ENCODE measurements at regions not wholly inside any gene's neighbourhood (a gene's known extent, or its start where the extent isn't known, plus 50 kb on each side); places are given as distances from the start of the nearest gene placed in this dataset.

GRCh38 chr3:153313302-153313965 lies 151.4 kb downstream of the RAP2B start:
- H3K27ac ChIP-seq (ENCODE audit: low read length in 2 of 2) = no peak overlapping the region
- DNase-seq (no peak), ATAC-seq (ENCODE audit: low read depth) (no peak)
- H3K9me3 ChIP-seq (ENCODE audit: control extremely low read depth in 1 of 3, control insufficient read depth in 2 of 3, insufficient read depth in 1 of 3, low read length in 2 of 3) = no peaks in the 10 kb centered on the region
- Mint-ChIP-seq H3K4me1 (no peaks in the 10 kb centered on the region), H3K9me3 (ENCODE audit: insufficient read depth) (peaks cover 2% of the 10 kb centered on the region), H3K27me3 (peaks cover 11% of the 10 kb centered on the region), H3K4me3 (no peak overlapping the region), H3K27ac (no peak overlapping the region)
- H3K4me3 ChIP-seq (ENCODE audit: control extremely low read depth in 1 of 5, extremely low read depth in 1 of 5, insufficient read depth in 1 of 5, low read depth in 2 of 5, low read length in 4 of 5) = no peak overlapping the region
- no peaks in the 10 kb centered on the region for H3K4me1 ChIP-seq (ENCODE audit: control insufficient read depth in 2 of 2, insufficient read depth in 2 of 2, low read length in 2 of 2)
- no peak overlapping the region for H3K9ac ChIP-seq (ENCODE audit: low read length)
- TF ChIP-seq, protein P1, sequence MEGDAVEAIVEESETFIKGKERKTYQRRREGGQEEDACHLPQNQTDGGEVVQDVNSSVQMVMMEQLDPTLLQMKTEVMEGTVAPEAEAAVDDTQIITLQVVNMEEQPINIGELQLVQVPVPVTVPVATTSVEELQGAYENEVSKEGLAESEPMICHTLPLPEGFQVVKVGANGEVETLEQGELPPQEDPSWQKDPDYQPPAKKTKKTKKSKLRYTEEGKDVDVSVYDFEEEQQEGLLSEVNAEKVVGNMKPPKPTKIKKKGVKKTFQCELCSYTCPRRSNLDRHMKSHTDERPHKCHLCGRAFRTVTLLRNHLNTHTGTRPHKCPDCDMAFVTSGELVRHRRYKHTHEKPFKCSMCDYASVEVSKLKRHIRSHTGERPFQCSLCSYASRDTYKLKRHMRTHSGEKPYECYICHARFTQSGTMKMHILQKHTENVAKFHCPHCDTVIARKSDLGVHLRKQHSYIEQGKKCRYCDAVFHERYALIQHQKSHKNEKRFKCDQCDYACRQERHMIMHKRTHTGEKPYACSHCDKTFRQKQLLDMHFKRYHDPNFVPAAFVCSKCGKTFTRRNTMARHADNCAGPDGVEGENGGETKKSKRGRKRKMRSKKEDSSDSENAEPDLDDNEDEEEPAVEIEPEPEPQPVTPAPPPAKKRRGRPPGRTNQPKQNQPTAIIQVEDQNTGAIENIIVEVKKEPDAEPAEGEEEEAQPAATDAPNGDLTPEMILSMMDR (IDR thresholded peaks at IDR 0.05) = no peak
- TF ChIP-seq EZH2 (IDR thresholded peaks at IDR 0.05; ENCODE audit: borderline replicate concordance, insufficient read depth, low read depth, low read length, poor library complexity, severe bottlenecking) = no peak
- WGBS (ENCODE audit: insufficient coverage) = no CpG with 5 or more reads among the region's 1 CpG
- H3K27me3 ChIP-seq (replicated peaks in 1 of 4; ENCODE audit: control extremely low read depth in 1 of 4, control insufficient read depth in 3 of 4, insufficient read depth in 4 of 4, low read length in 3 of 4) = no peaks in the 10 kb centered on the region
- no peaks in the 10 kb centered on the region for H3K79me2 ChIP-seq (ENCODE audit: control insufficient read depth, insufficient read depth, low read length)
- intact Hi-C loops (cut with micrococcal nuclease) = no loop called here
- POLR2A ChIA-PET = no interaction called here
- H3K36me3 ChIP-seq (replicated peaks in 1 of 2; ENCODE audit: control extremely low read depth in 1 of 2, control insufficient read depth in 1 of 2, extremely low read depth in 1 of 2, insufficient read depth in 2 of 2, low read length in 1 of 2) = no peaks in the 10 kb centered on the region
- CTCF ChIA-PET = interaction anchor here (0.5 kb wide), 1 partner anchor 266 kb away, joined by 3 read pairs; no protein-coding TSS in a partner anchor
- H4K20me1 ChIP-seq (ENCODE audit: control insufficient read depth, insufficient read depth, low read length, poor library complexity, severe bottlenecking) = no peaks in the 10 kb centered on the region
- H3K4me2 ChIP-seq (replicated peaks; ENCODE audit: low read depth, low read length, poor library complexity, severe bottlenecking) = no peak overlapping the region
- no peak overlapping the region for H2AFZ ChIP-seq (ENCODE audit: insufficient read depth, low read depth, low read length, poor library complexity, severe bottlenecking)

DNA sequence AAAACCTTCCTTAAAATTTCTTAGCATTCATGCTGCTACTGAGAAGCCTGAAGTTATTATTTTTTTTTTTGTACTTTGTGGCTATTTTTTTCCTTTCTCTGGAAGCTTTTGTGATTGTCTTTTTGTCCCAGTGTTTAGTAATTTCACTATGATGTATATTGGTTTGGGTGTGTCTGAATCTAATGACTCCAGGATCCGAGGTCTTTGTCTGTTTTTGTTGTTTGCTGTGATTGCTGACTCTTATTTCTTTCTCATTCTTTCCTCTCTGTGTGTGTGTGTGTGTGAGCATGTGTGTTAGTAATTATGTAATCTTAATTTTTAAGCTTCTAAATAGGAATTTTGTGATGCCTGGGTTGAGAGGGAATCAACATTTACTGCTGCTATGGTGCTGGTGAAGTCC lies 152.0 kb downstream of the RAP2B start:
- H3K4me2 ChIP-seq (replicated peaks; ENCODE audit: low read depth, low read length, poor library complexity, severe bottlenecking) = no peak overlapping the region
- intact Hi-C loops (cut with micrococcal nuclease) = no loop called here
- no peaks in the 10 kb centered on the region for H3K4me1 ChIP-seq (ENCODE audit: control insufficient read depth in 2 of 2, insufficient read depth in 2 of 2, low read length in 2 of 2)
- no peak overlapping the region for H2AFZ ChIP-seq (ENCODE audit: insufficient read depth, low read depth, low read length, poor library complexity, severe bottlenecking)
- Mint-ChIP-seq H3K4me1 (no peaks in the 10 kb centered on the region), H3K4me3 (no peak overlapping the region), H3K27ac (no peak overlapping the region), H3K27me3 (peaks cover 11% of the 10 kb centered on the region), H3K9me3 (ENCODE audit: insufficient read depth) (peaks cover 2% of the 10 kb centered on the region)
- no peak overlapping the region for H3K9ac ChIP-seq (ENCODE audit: low read length)
- no peaks in the 10 kb centered on the region for H4K20me1 ChIP-seq (ENCODE audit: control insufficient read depth, insufficient read depth, low read length, poor library complexity, severe bottlenecking)
- ATAC-seq (ENCODE audit: low read depth) (no peak), DNase-seq (no peak)
- no peaks in the 10 kb centered on the region for H3K27me3 ChIP-seq (replicated peaks in 1 of 4; ENCODE audit: control extremely low read depth in 1 of 4, control insufficient read depth in 3 of 4, insufficient read depth in 4 of 4, low read length in 3 of 4)
- TF ChIP-seq, protein P1 (IDR thresholded peaks at IDR 0.05) = no peak
- TF ChIP-seq EZH2 (IDR thresholded peaks at IDR 0.05; ENCODE audit: borderline replicate concordance, insufficient read depth, low read depth, low read length, poor library complexity, severe bottlenecking) = no peak
- no peaks in the 10 kb centered on the region for H3K9me3 ChIP-seq (ENCODE audit: control extremely low read depth in 1 of 3, control insufficient read depth in 2 of 3, insufficient read depth in 1 of 3, low read length in 2 of 3)
- no peaks in the 10 kb centered on the region for H3K79me2 ChIP-seq (ENCODE audit: control insufficient read depth, insufficient read depth, low read length)
- no peak overlapping the region for H3K4me3 ChIP-seq (ENCODE audit: control extremely low read depth in 1 of 5, extremely low read depth in 1 of 5, insufficient read depth in 1 of 5, low read depth in 2 of 5, low read length in 4 of 5)
- ChIA-PET POLR2A (no interaction called here), CTCF (interaction anchor here (0.5 kb wide), 1 partner anchor 266 kb away, joined by 3 read pairs; no protein-coding TSS in a partner anchor)
- no peaks in the 10 kb centered on the region for H3K36me3 ChIP-seq (replicated peaks in 1 of 2; ENCODE audit: control extremely low read depth in 1 of 2, control insufficient read depth in 1 of 2, extremely low read depth in 1 of 2, insufficient read depth in 2 of 2, low read length in 1 of 2)
- WGBS (ENCODE audit: insufficient coverage) = no CpG with 5 or more reads among the region's 1 CpG
- H3K27ac ChIP-seq (ENCODE audit: low read length in 2 of 2) = no peak overlapping the region
